GM12878 (cell line): ENCODE measurements at regions not wholly inside any gene's neighbourhood (a gene's known extent, or its start where the extent isn't known, plus 50 kb on each side); places are given as distances from the start of the nearest gene placed in this dataset.
"Not testable (repeated sequence)": the region's sequence is repeated elsewhere in the genome, so short reads cannot be mapped to it uniquely, and the experiment has no call there.

ENCODE experiments used
- HSF1 ChIP-seq: fragments of 150-350 bp; IDR thresholded peaks from 2 replicates; pipeline ENCODE4 v1.6.1; 2014; ENCODE audit warnings: mild to moderate bottlenecking, low read depth, low read length
- PAX5 ChIP-seq: IDR thresholded peaks from 2 replicates; pipeline ENCODE4 v1.6.1; 2011; ENCODE audit warnings: low read depth, low read length, borderline replicate concordance
- POLR2A ChIP-seq: IDR thresholded peaks from 2 replicates; pipeline ENCODE4 v1.6.1; 2011; ENCODE audit warnings: low read depth, mild to moderate bottlenecking, low read length
- POLR2AphosphoS5 ChIP-seq: IDR thresholded peaks from 2 replicates; pipeline ENCODE4 v1.6.1; 2011; ENCODE audit warnings: mild to moderate bottlenecking, low read length, inconsistent platforms
- SPI1 ChIP-seq: IDR thresholded peaks from 2 replicates; pipeline ENCODE4 v1.6.1; 2011; ENCODE audit warnings: low read depth, mild to moderate bottlenecking, low read length, moderate library complexity, borderline replicate concordance; ENCODE audit not compliant: insufficient read depth
- YY1 ChIP-seq: IDR thresholded peaks from 2 replicates; pipeline ENCODE4 v1.6.1; 2011; ENCODE audit warnings: low read depth, mild to moderate bottlenecking, low read length
- TF ChIP-seq, protein P1 (sequence below), 3 experiments: IDR thresholded peaks in 2 of 3; conservative IDR thresholded peaks in 1 of 3; 2 replicates each; pipeline ENCODE4 v1.5.1; 2011; ENCODE audit warnings: low read depth in 3 of 3, low read length in 3 of 3, mild to moderate bottlenecking in 3 of 3, control low read depth in 2 of 3, moderate library complexity in 2 of 3, inconsistent platforms in 1 of 3, mixed read lengths in 1 of 3; ENCODE audit not compliant: control insufficient read depth in 2 of 3, insufficient read depth in 1 of 3; ENCODE audit errors: extremely low read depth in 1 of 3
- TF ChIP-seq, protein P2 (sequence below): IDR thresholded peaks from 2 replicates; pipeline ENCODE4 v1.6.1; 2011; ENCODE audit warnings: low read depth, mild to moderate bottlenecking, low read length, moderate library complexity, borderline replicate concordance; ENCODE audit errors: extremely low read depth

DNA sequence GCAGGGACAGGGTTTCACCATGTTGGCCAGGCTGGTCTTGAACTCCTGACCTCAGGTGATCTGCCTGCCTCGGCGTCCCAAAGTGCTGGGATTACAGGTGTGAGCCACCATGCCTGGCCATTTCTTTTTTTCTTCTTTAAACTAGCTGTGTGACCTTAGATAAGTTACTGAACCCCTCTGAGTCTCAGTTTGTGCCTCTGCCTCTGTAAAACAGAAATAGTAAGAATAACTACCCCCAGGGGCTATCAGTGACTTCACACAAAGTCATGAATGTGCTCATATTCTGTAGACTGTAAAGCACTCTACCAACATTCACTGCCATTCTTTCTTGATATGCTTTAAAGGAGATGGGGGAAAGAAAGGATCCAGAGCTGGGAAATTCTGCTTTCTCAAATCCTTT lies 120.7 kb downstream of the RPLP1 start:
- not testable (repeated sequence) for TF ChIP-seq POLR2A, YY1, PAX5, HSF1, SPI1, POLR2AphosphoS5
- TF ChIP-seq, protein P1, sequence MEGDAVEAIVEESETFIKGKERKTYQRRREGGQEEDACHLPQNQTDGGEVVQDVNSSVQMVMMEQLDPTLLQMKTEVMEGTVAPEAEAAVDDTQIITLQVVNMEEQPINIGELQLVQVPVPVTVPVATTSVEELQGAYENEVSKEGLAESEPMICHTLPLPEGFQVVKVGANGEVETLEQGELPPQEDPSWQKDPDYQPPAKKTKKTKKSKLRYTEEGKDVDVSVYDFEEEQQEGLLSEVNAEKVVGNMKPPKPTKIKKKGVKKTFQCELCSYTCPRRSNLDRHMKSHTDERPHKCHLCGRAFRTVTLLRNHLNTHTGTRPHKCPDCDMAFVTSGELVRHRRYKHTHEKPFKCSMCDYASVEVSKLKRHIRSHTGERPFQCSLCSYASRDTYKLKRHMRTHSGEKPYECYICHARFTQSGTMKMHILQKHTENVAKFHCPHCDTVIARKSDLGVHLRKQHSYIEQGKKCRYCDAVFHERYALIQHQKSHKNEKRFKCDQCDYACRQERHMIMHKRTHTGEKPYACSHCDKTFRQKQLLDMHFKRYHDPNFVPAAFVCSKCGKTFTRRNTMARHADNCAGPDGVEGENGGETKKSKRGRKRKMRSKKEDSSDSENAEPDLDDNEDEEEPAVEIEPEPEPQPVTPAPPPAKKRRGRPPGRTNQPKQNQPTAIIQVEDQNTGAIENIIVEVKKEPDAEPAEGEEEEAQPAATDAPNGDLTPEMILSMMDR (IDR thresholded peaks at IDR 0.05 in 2 of 3, conservative IDR thresholded peaks at IDR 0.05 in 1 of 3; ENCODE audit: control insufficient read depth in 2 of 3, extremely low read depth in 1 of 3, insufficient read depth in 1 of 3, low read depth in 3 of 3, low read length in 3 of 3), result not testable (repeated sequence)
- TF ChIP-seq, protein P2, sequence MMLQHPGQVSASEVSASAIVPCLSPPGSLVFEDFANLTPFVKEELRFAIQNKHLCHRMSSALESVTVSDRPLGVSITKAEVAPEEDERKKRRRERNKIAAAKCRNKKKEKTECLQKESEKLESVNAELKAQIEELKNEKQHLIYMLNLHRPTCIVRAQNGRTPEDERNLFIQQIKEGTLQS, result not testable (repeated sequence)
